ENCODE measurements at regions not wholly inside any gene's neighbourhood (a gene's known extent, or its start where the extent isn't known, plus 50 kb on each side); places are given as distances from the start of the nearest gene placed in this dataset.

DNA sequence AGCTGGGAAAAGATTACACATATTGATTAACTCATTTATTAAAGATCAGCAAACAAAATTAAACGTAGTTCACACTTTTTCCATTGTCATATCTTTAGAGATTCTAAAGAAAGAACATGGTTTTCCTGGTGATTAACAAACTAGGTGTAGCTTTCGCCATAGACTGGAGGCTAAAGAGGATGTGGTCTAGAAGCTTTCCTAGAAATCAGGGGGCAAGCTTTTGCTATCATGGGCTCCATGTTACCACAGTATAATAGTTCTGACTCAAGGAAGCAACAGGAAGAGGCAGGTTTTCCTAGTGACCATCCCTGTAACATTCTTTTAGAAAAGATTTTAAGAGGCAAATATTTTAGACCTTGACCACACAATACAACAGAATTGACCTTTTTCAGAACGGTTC, 232.7 kb downstream of the METTL4 start:
- Histone ChIP-seq H3K27me3 (ENCODE audit: insufficient read depth) (no peaks in the 10 kb centered on the region), H3K27ac (ENCODE audit: low read depth in 2 of 2, low read length in 1 of 2) (no peak overlapping the region), H3F3A (replicated peaks; ENCODE audit: insufficient read depth) (no peaks in the 10 kb centered on the region), H3K4me3 (ENCODE audit: low read depth in 2 of 2, low read length in 1 of 2) (no peak overlapping the region), H3K4me1 (ENCODE audit: control insufficient read depth in 1 of 2, insufficient read depth in 2 of 2, low read depth in 1 of 2, low read length in 1 of 2) (no peaks in the 10 kb centered on the region), H3K4me2 (no peak overlapping the region), H2AFZ (ENCODE audit: low read depth) (no peak overlapping the region), H3K79me2 (ENCODE audit: insufficient read depth) (no peaks in the 10 kb centered on the region), H3K9ac (no peak overlapping the region), H3K9me2 (no peaks in the 10 kb centered on the region), H4K20me1 (ENCODE audit: insufficient read depth) (no peaks in the 10 kb centered on the region), H3K36me3 (replicated peaks in 1 of 2; ENCODE audit: control insufficient read depth in 1 of 2, insufficient read depth in 2 of 2, low read length in 1 of 2) (no peaks in the 10 kb centered on the region), H3K9me3 (no peaks in the 10 kb centered on the region)
- CTCF ChIA-PET = interaction anchor here (1.0 to 3.6 kb wide), 2 partner anchors 201 to 203 kb away, joined by 4 to 17 read pairs; no protein-coding TSS in a partner anchor
- POLR2A ChIA-PET = no interaction called here
- DNase-seq = no peak
- 54% methylated on average over 3 of the region's 3 CpGs for WGBS (ENCODE audit: low lambda C conversion rate)
- no peak for TF ChIP-seq USF2 (IDR thresholded peaks at IDR 0.05; ENCODE audit: borderline replicate concordance, low read depth, low read length)
- TF ChIP-seq RAD21 (IDR thresholded peaks at IDR 0.05; ENCODE audit: low read length) = no peak
- TF ChIP-seq, protein P1, sequence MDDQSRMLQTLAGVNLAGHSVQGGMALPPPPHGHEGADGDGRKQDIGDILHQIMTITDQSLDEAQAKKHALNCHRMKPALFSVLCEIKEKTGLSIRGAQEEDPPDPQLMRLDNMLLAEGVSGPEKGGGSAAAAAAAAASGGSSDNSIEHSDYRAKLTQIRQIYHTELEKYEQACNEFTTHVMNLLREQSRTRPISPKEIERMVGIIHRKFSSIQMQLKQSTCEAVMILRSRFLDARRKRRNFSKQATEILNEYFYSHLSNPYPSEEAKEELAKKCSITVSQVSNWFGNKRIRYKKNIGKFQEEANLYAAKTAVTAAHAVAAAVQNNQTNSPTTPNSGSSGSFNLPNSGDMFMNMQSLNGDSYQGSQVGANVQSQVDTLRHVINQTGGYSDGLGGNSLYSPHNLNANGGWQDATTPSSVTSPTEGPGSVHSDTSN (IDR thresholded peaks at IDR 0.05) = no peak
- no peak for TF ChIP-seq CHD2 (IDR thresholded peaks at IDR 0.05; ENCODE audit: low read length, partially characterized antibody)
- TF ChIP-seq FOXM1 (IDR thresholded peaks at IDR 0.05; ENCODE audit: low read depth) = no peak
- no peak for TF ChIP-seq MXI1 (IDR thresholded peaks at IDR 0.05; ENCODE audit: low read depth, low read length)
- no peak for TF ChIP-seq NRF1 (IDR thresholded peaks at IDR 0.05; ENCODE audit: low read depth, low read length)
- TF ChIP-seq FOSL2 (IDR thresholded peaks at IDR 0.05; ENCODE audit: borderline replicate concordance, low read depth) = no peak
- TF ChIP-seq GABPA (IDR thresholded peaks at IDR 0.05; ENCODE audit: low read depth) = no peak
- no peak for TF ChIP-seq YY1 (IDR thresholded peaks at IDR 0.05; ENCODE audit: low read depth)
- TF ChIP-seq, protein P2, sequence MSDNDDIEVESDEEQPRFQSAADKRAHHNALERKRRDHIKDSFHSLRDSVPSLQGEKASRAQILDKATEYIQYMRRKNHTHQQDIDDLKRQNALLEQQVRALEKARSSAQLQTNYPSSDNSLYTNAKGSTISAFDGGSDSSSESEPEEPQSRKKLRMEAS (IDR thresholded peaks at IDR 0.05; ENCODE audit: low read depth) = no peak
- TF ChIP-seq JUND (IDR thresholded peaks at IDR 0.05) = no peak

- no peaks in the 10 kb centered on the region for H3K27me3 ChIP-seq (ENCODE audit: insufficient read depth)
- DNase-seq = no peak
- H3K36me3 ChIP-seq (replicated peaks in 1 of 2; ENCODE audit: control insufficient read depth in 1 of 2, insufficient read depth in 2 of 2, low read length in 1 of 2) = no peaks in the 10 kb centered on the region
- ChIA-PET POLR2A (no interaction called here), CTCF (interaction anchor here (3.6 kb wide), 1 partner anchor 201 kb away, joined by 17 read pairs; no protein-coding TSS in a partner anchor)
- H3K4me3 ChIP-seq (ENCODE audit: low read depth in 2 of 2, low read length in 1 of 2) = no peak overlapping the region
- no peak overlapping the region for H2AFZ ChIP-seq (ENCODE audit: low read depth)
- H3K9ac ChIP-seq = no peak overlapping the region
- H3K4me1 ChIP-seq (ENCODE audit: control insufficient read depth in 1 of 2, insufficient read depth in 2 of 2, low read depth in 1 of 2, low read length in 1 of 2) = no peaks in the 10 kb centered on the region
- H3K4me2 ChIP-seq = no peak overlapping the region
- H3K9me2 ChIP-seq = no peaks in the 10 kb centered on the region
- no peaks in the 10 kb centered on the region for H3K9me3 ChIP-seq
- H3K79me2 ChIP-seq (ENCODE audit: insufficient read depth) = no peaks in the 10 kb centered on the region
- 64% methylated on average over 4 of the region's 4 CpGs for WGBS (ENCODE audit: low lambda C conversion rate)
- H3F3A ChIP-seq (replicated peaks; ENCODE audit: insufficient read depth) = no peaks in the 10 kb centered on the region
- H4K20me1 ChIP-seq (ENCODE audit: insufficient read depth) = no peaks in the 10 kb centered on the region
- no peak overlapping the region for H3K27ac ChIP-seq (ENCODE audit: low read depth in 2 of 2, low read length in 1 of 2)
- TF ChIP-seq FOXM1 (IDR thresholded peaks at IDR 0.05; ENCODE audit: low read depth) (no peak), NRF1 (IDR thresholded peaks at IDR 0.05; ENCODE audit: low read depth, low read length) (no peak), RFX5 (IDR thresholded peaks at IDR 0.05; ENCODE audit: low read length) (no peak), SMC3 (IDR thresholded peaks at IDR 0.05; ENCODE audit: low read depth, low read length) (no peak), JUND (IDR thresholded peaks at IDR 0.05) (no peak), ZBTB33 (IDR thresholded peaks at IDR 0.05; ENCODE audit: borderline replicate concordance, low read depth) (no peak), FOXJ3 (CRISPR knock-in tag; IDR thresholded peaks at IDR 0.05) (no peak), TEAD4 (IDR thresholded peaks at IDR 0.05; ENCODE audit: borderline replicate concordance, insufficient read depth) (no peak), CHD2 (IDR thresholded peaks at IDR 0.05; ENCODE audit: low read length, partially characterized antibody) (no peak), SIN3A (IDR thresholded peaks at IDR 0.05; ENCODE audit: borderline replicate concordance, low read depth, low read length) (no peak)
- TF ChIP-seq, protein P3, sequence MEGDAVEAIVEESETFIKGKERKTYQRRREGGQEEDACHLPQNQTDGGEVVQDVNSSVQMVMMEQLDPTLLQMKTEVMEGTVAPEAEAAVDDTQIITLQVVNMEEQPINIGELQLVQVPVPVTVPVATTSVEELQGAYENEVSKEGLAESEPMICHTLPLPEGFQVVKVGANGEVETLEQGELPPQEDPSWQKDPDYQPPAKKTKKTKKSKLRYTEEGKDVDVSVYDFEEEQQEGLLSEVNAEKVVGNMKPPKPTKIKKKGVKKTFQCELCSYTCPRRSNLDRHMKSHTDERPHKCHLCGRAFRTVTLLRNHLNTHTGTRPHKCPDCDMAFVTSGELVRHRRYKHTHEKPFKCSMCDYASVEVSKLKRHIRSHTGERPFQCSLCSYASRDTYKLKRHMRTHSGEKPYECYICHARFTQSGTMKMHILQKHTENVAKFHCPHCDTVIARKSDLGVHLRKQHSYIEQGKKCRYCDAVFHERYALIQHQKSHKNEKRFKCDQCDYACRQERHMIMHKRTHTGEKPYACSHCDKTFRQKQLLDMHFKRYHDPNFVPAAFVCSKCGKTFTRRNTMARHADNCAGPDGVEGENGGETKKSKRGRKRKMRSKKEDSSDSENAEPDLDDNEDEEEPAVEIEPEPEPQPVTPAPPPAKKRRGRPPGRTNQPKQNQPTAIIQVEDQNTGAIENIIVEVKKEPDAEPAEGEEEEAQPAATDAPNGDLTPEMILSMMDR (IDR thresholded peaks at IDR 0.05) = no peak
- TF ChIP-seq, protein P4, sequence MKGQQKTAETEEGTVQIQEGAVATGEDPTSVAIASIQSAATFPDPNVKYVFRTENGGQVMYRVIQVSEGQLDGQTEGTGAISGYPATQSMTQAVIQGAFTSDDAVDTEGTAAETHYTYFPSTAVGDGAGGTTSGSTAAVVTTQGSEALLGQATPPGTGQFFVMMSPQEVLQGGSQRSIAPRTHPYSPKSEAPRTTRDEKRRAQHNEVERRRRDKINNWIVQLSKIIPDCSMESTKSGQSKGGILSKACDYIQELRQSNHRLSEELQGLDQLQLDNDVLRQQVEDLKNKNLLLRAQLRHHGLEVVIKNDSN (IDR thresholded peaks at IDR 0.05; ENCODE audit: borderline replicate concordance, low read depth) = no peak
Observed at GRCh38 chr18:2340335-2340734, 231.0 kb downstream of the METTL4 start.

Data from SK-N-SH (cell line).